ENCODE measurements at regions not wholly inside any gene's neighbourhood (a gene's known extent, or its start where the extent isn't known, plus 50 kb on each side); places are given as distances from the start of the nearest gene placed in this dataset.

DNA sequence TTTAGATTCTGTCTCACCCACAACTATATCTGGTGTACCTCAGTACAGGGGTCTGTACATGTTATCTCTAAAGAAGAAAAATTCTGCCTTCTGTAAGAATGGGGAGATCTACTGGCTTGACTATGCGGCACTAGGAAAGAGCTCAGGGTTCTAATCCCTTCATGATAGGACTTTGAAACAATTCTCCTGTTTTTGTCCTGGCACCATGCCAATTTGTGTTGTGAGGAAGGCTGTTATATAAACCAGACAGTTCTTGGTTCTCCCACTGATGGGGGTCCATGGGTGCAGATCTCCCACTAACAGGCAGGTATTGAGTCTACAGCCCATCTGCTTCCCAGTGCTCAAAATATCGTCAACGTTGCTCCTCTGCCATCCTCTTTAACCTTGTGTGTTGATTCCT is 883.7 kb downstream of the GALC start:
- no peak for DNase-seq

DNA sequence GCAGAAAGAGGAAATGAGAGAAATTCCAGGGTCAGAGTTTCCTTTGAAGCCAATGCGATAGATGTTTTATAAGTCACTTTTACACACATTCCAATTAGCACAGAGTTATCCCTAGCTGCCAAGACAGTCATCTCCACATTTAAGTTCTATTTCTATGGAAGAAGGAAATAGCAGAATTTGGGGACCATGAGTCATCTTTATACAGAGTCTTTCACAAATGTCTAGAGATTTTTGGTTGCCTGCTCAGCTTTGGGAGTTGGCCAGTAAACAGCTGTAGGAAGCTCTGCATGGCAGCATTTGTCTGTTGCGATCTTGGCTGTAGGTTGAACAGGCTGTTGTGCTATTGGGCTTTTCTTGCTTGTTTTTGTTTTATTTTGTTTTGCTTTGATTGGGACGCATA is 884.3 kb downstream of the GALC start:
- DNase-seq: no peak

DNA sequence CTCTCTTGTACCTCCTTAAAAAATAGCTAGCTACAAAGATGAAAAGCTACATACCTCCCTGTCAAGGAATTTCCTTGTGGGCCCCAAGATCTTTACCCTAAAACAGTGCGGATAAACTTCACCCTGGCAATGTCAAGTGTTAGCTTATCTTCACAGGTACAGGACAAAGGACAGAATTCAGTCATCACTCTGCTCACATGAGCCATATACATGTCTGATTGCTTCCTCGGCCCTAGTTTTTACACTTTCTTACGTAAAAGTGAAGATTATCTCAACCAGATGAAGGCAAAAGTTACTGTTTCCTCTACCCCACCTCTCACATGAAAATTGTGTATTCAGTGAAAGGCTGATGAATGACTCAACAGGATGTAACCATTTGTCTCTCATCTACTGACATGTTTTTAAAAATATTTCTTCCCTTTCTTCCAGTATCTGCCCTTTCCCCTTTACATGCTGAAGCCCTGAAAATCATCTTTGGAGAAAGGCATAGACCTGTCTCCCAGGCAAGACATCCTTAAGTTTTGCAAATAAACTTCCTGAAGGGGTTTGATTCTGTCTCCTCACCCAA is 890.1 kb downstream of the GALC start:
- no peak for DNase-seq

DNA sequence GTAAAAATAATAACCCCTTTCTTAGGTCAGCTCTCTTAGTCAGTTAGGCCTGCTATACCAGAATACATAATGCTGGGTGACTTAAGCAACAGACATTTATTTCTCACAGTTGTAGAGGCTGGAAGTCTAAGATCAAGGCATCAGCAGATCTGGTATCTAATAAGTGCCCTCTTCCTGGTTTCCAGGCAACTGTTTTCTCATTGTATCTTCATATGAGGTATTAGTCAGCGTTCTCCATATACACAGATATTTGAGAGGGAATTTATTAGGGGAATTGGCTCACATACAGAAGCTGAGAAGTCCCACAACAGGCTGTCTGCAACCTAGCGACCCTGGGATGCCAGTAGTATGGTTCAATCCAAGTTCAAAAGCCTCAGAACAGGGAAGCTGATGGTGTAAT is 896.0 kb downstream of the GALC start:
- DNase-seq: no peak

DNA sequence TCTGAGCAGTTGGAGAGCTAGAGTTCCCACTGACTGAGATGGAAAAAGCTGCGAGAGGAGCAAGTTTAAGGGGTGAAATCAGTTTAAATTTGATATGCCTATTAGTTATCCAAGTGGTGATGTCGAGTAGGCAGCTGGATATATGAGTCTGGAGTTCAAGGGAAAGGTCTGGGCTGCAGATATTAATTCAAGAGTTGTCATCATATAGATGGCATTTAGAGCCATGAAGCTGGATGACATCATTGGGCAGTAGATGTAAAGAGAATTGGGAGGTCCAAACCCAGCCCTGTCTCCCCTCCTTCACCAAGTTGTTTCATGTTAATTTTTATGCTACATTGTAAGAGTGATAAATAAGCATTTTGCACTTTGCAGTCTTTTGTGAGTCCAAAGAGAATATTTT is 898.1 kb downstream of the GALC start:
- DNase-seq: no peak

DNA sequence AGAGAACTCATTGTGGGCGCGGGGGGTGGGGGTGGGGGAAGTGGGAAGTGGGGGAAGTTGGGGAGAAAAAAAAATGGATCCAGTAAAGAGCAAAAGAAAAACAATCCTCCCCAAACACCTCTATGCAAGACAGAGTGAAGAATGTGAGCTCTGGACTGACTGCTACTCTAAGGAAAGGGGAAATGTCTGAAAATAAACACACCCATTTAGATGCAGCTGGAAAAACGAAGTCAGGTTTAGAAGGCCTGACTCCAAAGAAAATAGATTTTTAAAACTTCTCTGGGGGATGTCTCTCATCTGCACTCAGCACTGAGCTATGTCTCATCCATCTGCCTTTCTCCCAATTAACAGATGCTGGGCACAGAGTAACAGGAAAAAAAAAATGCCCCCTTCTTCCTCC is 904.4 kb downstream of the GALC start:
- no peak for DNase-seq

DNA sequence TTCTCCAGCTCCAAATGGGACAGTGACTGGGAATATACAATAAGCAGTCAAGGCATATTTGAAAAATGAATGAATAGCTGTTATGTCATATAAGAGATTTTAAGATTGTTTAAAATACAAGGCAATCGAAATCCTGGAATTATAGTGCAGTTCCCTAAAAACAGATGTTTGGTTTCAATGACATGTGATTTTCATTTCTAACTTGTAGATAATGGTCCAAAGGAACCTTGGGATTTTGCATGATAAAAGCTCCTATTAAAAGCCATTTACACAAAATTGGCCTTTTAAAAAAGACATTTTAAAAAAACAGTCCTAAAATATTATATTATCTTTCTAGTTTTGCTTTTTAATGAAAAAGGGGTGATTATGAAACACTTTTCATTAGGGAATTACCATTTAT is 905.1 kb downstream of the GALC start:
- DNase-seq: no peak

DNA sequence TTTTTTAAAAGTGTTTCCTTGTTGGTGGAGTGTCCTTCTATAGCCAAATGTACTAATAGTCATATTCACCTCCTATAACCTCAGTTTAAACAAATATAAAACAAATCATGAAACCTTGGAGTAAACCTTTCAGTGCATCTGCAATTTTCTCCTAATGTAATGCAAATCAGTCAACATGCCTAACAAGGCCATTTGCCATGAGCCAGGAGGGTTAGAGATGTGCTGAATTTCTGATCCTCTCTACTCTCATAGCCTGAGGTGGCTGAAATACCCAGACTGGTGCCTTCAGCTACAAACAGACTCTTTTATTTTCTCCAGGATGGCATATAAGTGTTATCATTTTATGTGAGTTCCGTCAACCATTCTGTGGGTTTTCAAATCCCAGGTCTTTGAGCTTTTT is 908.1 kb downstream of the GALC start:
- no peak for DNase-seq

DNA sequence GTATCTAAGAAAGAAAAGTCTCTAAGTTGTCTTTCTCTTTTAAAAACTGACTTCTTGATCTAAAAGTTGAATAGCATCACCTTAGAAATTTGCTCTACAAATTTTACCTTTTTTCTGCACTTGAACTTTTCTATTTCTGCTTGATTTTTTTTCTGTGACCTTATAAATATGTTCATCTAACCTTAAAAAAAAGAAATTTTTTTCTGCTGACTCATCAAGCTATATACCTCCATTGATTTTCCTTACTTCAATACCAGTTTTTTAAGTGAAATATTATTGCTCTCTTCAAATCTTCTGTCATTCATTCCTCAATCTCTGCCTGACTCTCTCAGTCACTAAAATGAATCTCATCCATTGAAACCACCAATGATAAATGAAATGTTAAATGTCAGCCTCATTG is 910.1 kb downstream of the GALC start:
- DNase-seq: no peak

DNA sequence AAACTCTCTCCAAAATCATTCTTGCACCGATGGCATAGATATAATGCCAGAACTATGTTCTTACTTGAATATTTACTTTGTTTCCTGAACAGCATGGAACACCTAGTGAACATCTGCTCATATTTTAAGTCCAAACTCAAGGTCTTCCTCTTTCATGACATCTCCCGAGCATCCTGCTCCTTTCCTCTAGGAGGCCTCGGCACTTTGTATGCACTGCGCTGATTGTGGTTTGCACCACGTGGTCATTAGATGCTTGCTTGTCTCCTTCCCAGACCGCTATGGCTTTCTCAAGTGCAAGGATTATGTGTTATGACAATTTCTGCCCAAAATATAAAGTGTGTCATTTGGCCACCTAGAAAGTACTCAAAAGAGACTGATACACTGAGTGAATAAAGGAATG is 912.0 kb downstream of the GALC start:
- DNase-seq: no peak

DNA sequence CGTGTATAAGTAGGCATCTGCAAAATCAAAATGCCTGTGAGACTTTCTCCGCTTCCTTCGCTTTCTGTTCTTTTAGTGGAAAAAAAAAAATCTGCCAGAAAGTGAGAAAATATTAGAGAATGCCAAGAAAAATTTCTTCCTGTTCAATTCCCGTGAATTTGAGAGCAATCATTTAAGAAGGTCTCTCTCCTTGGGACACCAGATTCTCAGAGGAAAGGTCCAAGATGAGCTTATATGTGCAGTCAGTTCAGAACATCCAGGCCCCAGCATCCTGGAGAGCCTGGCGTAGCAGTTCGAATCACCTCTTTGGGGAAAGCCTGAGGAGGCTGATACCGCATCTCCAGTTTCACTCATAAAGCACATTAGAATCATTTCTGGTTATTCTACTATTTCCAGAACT is 912.8 kb downstream of the GALC start:
- peak; percentile 52 for DNase-seq

DNA sequence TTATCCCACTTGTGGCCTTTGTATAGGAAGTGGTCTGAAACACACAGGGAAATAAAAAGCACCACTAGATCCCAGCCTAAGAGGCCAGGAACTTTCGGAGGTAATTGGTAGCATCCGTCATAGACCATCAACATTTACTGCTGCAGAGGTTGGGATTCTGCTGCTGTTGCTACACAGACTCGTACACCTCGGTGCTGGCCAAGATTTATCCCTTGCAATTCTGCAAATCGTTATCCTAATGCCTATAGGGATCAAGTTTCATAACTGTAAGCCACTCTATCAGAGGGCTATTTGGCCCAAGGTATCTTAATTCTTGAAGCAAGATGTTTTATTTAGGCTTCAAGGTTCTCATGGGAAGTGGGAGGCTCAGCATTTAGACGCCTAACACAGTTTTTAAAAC is 913.6 kb downstream of the GALC start:
- DNase-seq: peak; percentile 61

DNA sequence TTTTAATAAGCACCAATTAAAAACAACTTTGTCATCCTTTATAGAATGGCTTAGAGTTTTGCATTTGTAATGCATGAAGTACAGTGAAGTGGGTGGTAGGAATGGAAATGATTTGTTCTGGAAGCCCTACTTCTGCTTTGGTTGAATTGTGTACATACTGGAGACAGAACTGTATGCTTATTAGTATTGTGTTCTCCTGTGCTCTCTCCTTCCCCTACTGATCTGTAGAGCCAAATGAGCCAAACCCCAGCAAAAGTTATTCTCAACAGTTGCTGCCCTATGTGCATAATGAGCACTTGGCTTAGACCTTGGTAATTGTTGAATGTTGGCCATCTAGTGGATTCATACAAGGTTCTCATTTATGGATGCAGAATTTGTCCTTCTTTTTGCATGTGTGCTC is 916.1 kb downstream of the GALC start:
- DNase-seq: no peak

DNA sequence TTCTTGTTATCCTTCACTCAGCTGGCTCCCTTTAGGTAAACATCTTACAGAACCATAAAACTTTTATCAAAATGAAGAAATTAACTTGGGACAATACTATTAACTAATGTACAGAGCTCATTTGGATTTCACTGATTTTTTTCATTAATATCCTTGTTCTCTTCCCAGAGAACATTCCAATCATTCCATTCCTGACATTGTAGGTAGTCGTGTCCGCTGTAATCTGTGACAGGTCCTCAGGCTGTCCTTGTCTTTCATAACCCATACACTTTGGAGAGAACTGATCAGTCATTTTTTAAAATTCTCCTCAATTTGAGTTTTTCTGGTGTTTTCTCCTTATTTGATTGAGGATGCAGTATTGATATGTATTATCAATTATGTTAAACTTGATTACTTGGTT is 916.8 kb downstream of the GALC start:
- no peak for DNase-seq

DNA sequence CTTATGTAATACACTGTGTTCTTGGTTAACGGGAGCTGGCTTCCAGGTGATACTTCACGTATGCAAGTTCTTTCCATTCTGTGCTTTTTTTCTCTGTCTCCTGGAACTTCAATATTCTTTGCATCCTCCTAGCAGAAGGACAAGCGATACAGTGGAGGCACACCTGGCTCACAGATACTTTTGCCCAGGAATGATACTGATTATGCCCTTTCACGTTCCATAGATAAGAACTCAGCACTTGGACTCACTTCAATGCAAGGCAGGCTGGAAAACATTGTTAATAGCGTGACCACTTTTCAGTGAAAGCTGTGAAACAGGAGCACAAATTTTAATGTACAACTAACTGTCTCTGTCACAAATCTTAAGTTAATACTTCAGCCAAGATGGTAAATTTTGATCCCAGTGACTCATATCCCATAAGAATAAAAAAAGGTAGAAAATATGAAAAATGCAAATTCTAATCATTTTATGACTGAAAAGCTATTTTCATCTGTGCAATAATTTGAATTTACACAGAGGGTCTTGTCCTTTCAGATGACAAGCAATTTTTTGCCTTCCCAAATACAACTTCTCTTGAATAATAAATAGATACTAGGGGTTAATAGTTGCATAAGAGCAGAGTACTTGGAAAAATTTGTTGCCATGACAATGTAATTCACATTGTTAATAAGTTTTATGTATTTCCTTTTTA is 919.0 kb downstream of the GALC start:
- DNase-seq: no peak

DNA sequence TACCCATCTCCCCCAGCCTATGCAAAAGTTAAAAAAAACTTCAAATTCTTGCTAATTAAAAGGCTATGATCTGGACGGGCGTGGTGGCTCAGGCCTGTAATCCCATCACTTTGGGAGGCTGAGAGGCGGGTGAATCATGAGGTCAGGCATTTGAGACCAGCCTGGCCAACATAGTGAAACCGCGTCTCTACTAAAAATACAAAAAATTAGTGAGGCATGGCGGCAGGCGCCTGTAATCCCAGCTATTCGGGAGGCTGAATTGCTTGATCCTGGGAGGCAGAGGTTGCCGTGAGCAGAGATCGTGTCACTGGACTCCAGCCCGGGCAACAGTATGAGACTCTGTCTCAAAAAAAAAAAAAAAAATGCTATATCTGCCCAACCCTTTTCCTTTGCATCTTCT is 925.4 kb downstream of the GALC start:
- no peak for DNase-seq

DNA sequence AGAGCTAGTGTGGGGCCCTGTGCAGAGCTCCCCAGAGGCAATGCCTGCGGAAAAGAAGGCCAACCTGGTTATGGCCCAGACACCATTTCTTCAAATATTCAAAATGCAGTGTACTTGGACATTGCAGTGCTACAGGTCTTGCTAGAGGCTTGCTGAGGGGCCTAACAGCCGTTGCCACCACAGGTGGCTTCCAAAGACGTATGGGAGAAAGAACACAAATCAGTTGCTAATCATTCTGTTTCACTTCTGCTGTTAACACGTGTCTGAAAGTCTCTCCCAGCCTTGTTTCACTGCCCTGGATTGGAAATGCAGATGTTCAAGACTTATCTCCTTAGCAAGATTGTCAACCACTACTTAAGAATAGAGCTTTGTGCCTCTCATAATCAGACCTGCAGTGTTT is 925.9 kb downstream of the GALC start:
- DNase-seq: no peak

DNA sequence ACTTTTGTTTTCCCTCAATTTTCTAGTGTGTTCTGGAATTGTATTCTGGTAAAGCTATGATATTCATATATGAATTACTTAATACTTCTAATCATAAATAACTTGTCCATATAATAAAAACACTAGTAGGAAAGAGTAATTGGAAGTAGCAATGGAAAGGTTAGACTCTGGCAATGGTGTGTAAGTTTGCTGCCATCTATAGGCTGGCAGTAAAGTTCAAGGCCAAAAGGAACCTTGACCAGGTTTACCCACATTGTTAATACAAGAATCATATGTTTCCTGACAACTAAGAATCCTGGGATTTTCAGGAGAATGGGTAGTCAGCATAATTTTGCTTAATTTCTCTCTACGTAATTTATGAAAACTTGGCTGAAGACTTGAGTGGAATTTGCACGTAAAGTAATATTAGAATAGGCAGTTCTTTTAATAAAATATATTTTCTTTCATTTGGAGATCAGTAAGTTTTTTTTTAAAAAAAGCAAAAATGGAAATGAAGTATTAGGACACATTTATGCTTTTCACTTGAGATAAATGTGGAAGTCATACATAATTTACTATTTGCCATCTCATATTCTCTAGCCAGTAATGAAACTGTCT is 926.7 kb downstream of the GALC start:
- DNase-seq: no peak

DNA sequence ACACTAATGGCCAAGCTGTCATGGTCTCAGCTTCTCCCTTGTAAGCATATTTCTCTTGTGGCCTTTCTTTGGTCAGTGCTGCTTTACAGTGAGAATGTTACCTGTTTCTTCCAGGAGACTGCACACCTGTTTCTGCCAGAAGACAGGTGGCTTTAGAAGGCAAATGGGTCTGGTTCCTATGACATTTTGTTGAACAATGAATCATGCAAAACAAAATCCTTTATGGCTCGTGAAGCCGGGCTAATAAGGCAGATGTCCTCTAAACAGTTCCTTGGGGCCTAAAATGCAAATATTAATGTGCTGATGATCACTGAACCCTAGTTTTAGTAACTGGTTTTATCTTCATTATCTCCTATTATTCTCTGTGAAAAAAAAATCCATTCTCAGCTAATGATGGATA is 927.6 kb downstream of the GALC start:
- DNase-seq: no peak

DNA sequence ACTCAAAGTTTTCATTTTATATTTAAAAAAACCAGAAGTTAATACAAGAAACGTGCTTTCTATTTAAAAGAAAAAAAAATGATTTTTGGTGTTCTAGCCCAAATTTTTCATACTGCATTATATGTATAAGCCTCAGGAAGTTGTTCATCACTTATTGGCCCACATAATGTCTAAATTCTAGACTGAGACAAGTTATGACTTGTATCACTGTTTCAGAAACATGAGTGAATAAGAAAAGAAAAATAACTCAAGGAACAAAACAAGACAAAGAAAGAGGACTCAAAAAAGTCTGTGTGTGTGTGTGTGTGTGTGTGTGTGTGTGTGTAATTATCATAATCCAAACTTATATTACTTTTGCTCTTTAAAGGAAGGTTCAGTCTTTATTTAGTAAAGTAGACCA is 929.8 kb downstream of the GALC start:
- no peak for DNase-seq

DNA sequence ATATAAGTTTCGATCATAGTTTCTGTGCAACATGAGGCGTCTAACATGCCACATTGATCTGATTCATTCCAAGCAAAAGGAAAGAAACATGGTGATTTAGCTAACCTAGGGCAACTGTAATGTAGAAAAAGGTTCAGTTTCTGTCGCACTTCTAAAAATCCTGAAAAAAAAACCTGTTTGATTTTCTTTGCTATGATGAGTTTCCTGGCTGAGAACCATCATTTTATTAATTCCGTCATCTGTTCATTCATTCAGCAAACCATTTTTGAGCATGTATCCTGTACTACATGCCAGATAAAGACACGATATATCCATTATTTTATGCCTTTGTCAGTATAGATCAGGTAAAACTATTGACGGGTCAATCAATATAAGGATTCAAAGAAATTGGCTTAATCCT is 932.6 kb downstream of the GALC start:
- no peak for DNase-seq

DNA sequence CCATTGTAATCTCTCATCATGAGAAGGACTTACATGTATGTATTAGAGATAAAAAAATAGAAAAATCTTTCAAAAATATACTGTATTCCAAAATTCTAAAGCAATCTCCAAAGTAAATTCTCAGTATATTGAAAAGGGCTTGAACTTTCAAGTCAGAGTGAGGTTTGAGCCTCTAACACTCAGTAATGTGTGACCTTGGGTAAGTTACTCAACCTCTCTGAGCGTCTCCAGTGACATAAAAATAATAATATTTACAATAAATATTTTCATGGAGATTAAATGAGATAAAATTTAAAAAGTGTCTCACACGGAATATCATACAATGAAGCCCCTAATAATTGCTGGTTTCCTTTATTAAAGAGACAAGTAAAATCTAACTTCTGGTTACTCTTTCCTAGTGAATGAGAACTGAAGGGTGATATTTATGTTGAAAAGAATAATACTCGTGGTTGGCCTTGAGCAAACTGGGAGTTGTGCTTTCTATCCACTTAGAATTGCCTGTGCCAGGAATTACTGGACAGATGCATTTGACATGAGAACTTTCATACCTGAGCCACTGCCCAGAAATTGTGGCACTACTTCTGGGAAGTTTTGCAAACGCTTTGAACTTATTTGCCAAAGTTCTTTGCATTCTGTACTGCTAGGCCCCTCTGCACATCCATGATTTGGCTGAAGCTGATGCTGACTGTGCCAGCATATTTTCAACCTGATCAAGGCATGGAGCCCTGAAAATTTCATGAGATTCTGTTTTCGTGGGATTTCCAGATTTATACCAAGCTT is 933.7 kb downstream of the GALC start:
- DNase-seq: peak; percentile 62

DNA sequence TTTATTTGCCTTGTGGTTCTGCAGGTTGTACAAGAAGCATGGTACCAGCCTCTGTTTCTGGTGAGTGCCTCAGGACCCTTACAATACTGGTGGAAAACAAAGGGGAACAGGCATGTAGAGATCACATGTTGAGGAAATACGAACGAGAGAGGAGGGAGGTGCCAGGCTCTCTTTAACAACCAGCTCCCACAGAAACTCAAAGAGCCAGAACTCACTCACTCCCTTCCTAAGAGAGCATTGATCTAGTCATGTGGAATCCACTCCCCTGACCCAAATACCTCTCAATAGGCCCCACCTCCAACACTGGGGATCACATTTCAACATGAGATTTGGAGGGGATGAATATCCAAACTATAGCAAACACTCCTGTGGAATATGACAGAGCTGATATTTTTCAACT is 938.0 kb downstream of the GALC start:
- no peak for DNase-seq
